NCI-H69 (cell line): ENCODE measurements at regions not wholly inside any gene's neighbourhood (a gene's known extent, or its start where the extent isn't known, plus 50 kb on each side); places are given as distances from the start of the nearest gene placed in this dataset.

Experiments
- DNase-seq: peaks from one replicate; lab custom pipeline; 2025; lab: John Stamatoyannopoulos, UW

DNA sequence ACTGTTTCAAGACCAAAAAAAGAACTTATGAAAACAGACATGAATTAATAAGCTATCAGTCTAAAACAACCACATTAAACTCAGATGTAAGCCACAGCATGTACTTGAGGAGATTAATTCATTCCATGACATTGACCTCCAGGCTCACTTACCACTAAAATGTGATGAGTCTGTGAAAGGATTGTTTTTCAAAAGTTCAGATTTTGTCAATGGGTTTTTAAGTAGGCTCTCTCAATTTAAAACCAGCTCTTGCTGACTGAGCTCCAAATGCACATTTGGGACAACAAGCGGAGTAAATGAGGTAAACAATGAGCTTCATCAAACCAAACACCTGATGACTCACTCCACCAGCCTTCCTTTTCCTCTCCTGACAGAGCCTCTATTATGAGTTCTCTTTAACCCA lies 197.0 kb downstream of the SIM1 start:
- peak; percentile 18 for DNase-seq

DNA sequence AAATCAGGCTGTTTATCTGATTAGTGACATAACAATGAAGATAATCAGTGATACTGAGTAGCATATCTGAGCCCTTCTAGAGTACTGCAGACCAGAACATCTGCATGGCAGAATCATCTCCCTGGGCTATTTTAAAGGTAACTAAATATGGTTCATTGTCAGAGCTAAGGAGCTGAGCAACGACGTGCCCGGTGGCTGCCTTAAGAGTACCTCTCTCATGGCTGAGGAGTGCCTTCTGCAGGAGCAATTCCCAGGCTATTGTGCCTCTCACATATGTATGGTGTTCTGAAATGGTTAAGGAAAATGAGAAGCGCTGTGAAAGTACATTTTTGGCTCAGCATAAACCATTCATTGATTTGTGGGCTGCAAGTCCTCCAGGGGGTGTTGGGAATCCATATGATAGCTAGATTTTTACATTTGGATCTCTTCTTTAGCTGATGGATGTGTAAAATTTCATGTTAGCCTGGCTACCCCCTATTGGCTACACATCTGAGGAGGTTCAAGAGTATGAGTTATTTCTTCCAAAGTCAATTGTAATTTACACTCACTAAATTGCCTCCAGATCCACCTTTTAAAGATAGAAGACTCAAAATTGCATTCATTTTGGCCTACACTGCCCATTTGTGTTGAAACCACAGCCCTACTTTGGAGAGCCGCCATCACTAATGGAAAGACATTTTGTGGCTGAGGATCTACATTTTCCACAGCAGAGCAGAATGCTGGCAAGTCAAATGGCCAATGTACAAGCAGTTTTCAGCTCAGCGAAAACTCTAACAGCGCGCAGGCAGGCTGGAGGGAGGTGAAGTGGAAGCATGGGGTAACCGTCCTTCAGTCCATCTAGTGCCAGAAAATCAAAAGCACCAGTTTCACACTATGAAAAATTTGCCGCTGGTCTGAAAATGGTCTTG lies 198.0 kb downstream of the SIM1 start:
- DNase-seq, result peak; percentile 27

DNA sequence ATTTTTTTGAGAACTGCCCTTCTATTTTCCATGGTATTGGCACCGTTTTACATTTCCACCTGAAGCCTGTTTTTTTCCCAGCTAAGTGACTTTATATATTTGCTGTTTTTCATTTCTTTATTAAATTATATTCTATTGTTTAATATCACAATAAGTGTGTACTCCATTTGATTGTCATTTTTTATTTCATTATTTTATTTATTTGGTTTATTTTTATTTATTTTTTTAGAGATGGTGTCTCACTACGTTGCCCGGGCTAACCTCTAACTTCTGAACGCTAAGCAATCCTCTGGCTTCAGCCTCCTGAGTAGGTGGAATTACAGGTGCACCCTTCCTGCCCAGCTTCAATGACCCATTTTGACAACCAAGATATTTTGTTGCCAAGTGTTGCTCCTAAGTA lies 202.6 kb downstream of the SIM1 start:
- no peak for DNase-seq

DNA sequence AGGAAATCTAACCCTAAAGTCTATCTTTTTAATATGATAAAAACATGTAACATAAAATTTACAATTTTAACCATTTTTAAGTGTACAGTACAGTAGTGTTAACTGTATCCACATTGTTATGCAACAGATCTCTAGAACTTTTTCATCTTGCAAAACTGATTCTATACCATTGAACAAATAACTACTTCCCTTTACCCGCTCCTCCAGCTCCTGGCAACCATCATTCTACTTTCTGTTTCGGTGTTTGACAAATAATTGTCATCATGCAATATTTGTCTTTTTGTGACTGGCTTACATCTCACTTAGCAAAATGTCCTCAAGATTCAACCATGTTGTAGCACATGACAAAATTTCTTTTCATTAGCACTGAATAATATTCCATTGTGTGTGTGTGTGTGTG lies 203.2 kb downstream of the SIM1 start:
- no peak for DNase-seq

DNA sequence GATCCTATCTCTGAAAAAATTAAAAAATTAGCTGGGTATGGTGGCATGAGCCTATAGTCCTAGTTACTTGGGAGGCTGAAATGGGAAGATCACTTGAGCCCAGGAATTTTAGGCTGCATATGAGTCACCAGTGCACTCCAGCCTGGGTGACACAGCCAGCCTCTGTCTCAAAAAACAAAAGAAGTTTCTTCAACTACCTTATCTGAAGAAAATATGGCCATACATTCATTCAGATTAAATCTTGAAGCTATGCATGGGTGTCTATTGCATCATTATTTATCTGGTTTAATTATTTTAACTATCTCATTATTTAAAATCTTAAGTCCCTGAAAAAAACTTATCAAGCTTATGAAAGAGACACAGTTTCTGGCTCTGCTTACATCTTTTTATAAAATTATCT lies 204.1 kb downstream of the SIM1 start:
- DNase-seq, result no peak

DNA sequence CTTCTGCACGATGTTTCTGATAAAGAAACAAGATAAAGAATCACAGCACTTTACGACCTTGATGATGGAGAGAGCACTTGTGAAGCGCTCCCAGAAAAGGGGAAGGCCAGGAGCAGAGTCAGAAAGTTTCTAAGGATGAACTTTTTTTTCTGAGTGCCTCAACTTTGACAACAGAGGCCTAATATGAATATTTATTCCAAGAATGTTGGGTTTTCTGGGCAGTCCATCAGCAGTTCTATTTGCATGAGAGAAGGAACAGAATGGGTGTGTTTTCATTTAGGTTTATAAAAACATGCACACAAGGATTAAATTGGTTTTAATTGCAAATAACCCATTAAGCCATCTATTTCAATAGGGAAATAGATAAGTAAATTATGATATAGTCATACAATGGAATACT lies 204.9 kb downstream of the SIM1 start:
- DNase-seq, result no peak

DNA sequence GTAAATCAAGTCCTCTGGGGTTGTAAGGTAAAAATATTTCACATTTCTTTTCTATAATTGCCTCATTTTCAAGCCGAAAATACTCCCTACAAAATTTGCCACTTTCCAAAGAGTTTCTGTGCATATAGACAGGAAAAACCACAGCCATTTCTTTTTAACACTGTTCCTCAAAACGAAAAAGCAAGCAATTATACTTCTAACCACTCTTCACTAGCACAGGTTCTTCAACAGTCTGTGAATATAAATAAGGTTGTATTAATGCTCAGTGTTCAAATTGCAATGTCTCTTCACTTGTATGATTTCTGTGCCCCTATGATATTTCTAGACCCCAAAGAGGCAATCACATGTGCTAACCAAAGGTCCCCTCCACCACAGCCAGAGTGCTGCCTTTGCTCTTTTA lies 206.0 kb downstream of the SIM1 start:
- DNase-seq, result no peak

DNA sequence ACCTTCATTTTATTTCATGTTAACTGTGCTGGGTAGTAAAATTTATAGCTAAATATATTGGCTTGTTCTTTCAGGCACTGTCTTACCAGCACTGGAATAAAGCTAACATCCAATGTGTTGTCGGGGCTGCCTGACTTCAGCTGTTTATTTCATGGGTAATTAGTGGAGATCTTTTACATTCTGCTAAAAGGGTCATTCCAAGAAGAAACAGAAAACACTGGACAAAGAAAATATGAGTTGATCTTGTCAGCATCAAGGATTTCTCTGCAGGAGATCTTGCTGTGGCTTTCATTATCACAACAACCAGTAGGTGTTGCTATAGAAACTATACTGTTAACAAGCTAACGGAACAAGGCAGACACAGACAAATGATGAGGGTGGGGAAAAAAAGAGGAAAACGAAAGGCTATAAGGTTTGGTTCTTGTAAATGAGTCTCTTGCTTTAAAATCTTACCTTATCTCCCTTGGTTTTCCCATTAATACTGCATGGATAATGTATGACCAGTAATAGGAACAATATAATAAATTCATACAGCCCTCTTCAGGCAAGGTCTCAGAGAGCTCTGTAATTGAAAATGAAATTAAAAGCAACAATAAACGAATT lies 206.8 kb downstream of the SIM1 start:
- DNase-seq, result peak; percentile 85

DNA sequence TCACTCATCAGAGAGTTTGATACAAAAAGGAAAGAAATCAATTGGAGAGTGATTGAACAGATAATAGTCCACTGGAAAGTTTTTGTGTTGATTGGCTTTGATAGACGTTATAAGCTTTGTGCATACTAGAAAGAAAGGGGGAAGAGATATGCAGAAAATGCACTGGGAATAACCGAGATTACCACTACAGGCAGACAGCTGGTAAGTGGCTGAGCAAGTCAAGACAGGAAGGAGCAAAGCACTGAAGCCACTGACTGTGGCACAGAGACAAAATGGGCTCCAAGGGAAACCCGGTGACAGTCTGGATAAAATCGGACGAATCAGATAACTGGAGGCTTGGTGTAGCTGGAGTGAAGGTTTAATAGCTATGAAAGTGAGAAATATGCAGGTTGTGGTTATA lies 209.0 kb downstream of the SIM1 start:
- DNase-seq, result no peak

DNA sequence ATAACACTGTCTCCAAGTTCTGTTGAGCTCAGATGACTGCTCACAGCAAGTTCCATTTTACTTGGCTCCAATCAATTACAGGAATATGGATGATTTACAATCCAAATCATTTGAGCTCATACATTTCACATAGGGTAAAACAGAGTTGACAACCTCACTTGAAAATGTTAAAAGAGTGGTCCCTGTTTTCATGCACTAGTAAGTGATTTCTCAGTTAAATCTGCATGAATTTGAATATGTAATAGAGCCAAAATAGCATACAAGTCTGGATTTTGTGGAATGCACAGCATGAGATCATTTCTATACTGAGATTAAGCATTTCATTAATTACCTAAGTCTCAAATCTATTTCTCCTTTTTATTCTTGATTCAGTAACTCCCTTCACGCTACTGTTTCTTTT lies 217.6 kb downstream of the SIM1 start:
- DNase-seq, result peak; percentile 31

DNA sequence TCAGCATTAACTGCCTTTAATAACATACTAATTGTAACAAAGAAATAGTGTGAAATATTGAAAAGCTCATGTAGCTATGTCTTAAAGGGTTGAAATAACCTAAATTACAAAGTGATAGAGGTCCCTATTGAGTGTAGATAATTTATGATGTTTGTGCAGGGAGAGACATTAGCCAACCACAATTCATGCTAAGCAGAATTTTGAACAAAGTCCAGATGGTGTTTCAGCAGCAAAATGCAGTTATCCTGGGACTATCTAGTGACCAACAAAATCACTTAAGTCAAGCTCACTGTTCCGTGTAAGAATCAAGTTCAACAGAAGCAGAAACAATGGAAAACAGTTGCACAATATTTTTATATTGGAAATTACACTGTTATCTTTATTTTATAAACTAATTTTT lies 218.5 kb downstream of the SIM1 start:
- peak; percentile 70 for DNase-seq

DNA sequence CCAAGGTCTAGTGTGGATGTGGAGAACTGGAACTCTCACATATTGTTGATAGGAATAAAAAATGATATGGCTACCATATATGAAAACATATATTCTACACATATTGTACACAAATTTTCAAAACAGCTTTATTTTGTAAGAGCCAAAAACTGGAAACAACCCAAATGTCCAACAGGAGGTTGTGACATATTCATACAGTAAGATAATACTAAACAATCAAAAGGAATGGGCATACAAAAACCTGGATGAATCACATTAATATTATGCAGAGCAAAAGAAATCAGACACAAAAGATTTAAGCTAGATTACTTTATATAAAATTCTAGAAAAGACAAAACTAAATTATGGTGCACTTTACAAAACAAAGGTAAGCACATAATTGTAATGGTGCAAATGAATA lies 223.9 kb downstream of the SIM1 start:
- DNase-seq, result no peak

DNA sequence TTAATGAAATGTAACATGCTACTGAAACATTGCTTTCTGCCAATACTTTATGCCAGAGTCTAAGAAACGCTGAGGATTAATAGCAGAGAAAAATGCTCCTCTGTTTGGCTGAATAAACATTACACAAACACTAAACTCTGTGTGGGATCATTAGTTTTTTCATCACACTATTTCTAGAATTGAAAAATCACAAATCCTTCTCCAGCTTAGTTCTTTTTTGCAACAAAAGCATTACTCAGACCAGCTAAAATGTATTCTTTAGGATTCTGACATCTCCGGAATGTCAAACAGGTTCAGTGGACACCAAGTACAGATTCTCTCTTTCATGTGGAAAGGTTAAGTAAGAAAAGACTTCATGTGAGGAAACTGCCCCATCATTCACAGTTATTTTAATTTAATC lies 226.9 kb downstream of the SIM1 start:
- no peak for DNase-seq

DNA sequence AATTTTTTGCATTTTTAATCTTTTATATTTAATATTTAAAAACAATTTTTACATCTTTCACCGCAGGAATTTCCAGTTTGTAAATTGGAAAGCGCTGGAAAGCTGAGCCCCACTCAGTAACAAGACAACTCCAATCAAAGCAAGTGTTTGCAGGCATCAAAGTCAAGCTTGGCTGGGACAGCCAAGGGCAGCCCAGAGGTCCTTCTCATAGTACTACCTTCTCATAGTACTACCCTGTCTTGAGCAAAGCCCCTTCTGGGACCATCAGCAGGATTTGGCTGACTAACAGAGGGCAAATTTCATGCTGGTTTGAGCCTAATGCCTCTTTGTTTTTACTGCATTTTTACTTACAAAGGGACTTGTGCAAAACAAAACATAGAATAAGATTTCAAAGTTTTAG lies 228.3 kb downstream of the SIM1 start:
- DNase-seq, result no peak

DNA sequence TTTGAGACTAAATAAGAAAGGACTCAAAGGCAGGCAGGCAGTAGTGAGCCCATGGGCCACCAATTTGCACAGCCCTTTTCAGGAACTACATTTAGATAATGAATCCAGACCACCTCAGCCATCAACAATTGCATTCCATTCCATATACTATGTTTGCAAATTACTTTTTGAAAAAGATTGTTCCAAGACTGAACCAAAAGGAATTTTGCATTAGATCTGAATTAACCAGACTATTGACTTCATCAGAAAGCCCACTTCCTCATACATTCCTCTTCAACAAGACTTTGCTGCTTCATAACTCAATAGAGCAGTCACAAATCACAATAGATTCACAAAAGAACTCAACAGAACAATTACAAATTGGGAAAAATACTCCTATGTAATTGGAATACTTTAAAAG lies 229.1 kb downstream of the SIM1 start:
- DNase-seq, result no peak

DNA sequence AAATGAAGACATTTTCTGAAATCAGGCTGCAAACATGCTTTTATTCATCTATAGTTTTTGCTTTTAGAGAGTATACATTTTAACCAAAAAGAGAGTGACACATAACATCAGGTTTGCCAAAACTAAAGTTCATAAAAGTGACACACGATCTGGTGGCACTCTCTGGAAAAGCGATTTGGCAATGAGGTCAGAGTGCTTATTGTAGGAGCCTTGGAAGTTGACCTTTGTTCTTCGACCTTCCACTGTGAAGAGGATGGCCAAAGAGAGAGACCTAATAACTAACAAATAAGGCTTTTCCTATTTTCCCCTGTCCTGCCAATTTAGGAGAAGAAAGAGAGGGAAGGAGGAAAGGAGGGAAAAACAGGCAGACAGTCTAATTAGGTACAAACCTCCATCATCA lies 230.1 kb downstream of the SIM1 start:
- no peak for DNase-seq

DNA sequence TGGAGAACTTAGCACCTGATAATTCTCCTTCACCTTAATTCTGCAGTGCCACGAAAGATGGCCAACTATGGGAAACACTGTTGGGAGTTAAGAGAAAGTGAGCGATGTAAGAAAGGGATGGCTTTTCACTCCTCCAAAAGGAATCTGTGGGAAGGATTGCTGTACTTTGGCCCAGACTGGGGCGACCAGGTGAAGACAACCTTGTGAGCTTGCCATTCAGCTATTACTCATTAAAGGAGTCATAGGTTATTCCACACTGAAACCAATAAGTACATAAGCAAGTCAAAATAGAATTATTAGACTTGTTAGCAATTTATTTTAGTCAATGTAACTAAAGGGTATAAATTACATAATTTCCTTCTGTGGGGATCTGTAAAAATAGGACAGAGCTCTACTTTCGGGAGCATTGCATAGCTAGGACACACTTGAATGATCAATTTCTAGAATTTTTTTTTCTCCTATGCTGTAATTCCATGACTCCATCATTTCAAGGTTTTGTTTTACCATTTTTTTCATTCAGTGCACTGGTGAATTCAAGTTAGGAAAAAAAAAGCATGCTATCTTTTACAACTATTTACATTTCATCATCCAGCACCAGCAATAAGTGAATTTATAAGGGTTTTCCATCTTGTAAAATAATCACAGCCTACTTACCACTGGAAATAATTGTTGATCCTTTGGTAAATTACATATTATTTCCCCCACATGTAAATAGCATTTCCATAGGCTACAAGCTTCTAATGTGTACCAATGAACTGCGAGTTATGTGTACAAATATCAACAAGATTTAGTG lies 231.7 kb downstream of the SIM1 start:
- DNase-seq, result no peak

DNA sequence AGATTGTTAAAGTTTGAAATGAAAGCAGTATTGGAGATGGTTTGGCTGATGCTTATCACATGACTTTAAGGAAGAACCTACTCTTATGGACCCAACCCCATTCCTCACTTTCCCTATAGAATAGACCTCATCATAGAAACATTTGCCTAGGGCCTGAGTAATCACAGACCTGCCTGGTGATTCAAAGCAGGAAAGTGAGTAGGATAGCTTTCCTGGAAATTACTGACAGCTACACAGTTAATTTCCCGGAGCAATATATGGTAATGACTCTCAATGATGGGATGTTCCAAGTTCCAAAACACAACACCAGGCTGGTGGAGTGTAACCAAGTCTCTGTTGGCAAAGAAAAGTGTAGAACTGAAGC lies 233.8 kb downstream of the SIM1 start:
- no peak for DNase-seq

DNA sequence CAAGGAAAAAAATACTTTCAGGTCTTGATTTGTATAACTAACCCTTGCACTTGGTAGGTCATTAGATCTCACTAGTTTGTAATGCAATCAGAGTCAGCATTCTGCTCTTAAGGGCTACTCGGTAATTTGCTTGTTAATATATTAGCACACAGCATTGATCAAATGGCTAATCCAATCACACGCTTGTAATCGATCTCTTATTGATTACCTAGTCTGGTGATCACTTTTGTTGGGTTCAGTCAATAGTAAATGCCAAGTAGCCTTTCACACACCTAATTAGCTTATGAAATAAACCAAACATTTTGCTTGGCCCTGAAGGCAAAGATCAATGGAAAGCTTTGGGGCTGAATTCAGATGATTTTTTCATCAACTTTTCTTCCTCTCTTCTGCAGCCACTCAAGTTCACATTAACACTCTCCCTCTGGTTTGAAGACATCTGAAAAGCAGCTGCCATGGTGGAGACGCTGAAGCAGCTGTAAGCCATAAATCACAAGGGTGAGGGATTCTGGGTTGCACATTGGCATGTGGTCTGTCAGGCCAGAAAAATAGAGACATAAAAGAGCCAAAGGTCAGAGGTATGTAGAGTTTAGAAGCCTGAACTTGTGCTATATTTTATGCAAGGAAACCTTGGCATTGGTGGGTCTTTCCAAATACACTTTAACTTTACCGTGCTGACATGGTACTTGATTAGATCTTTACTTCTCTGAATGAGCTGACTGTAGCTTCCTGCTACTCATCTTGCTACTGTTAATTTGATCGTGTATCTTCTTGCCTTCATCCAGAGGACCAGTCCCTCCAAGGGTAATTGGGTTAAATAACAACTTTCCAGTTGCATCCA lies 234.4 kb downstream of the SIM1 start:
- no peak for DNase-seq

DNA sequence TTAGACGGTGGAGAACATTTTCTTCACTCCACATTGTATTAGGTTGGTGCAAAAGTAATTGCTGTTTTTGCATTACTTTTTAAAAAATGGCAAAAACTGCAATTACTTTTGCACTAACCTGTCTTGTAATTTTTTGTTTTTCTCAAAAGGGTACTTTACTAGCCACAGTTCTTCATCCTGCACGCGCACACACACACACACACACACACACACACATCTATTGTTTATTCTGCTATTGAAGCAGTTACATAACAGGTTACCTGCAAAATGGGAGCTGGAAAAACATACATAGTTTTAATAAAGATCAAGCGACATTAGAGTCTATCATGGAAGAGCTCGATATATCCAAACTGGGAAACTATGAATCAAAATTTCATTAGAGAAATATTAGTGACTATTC lies 235.2 kb downstream of the SIM1 start:
- DNase-seq, result no peak

DNA sequence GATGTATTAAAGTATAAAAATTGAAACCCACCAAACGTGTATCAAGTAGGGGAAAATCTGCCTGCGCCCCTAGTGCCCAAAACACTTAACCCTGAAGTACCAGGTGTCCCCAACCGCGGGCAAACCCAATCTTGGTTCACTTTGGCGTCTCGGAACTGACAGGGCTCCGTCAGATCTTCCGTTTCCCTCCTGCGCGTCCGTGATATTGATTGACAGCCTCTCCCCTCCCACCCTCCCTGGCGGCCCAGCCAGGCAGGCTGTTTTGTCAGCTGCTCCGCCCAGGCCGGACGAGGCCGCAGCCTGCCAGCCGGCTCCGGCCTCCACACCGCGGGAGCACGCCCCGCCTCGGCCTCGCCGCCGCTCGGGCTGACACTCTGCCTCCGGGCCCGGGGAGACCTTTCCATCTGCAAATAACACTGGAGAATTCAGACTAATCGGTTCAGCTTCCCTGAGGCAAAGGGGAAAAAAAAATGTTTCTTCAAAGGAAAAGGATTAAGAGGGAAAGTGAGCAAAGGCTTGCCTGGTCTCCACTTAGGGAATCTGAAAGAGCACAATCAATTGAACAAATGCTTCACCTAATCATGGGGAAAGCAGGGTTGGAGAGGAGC lies 234.9 kb upstream of the MCHR2 start:
- no peak for DNase-seq

DNA sequence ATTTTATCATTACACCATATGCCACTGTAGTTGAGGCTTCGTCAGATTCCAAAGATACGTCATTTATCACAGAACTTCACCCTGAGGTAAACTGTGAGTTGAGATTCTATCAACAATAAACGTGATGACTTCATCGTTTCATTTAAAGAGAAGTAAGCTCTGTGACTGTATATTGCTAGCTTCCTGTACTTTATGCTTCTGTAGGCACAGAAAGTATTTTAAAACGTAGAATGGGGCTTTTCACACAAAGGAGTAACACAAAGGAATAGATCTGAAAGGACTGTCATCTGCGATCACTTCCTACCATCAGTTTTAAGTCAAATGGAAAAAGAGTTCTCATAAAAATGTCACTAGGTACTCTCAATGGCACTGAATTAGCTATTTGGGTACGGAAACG lies 234.4 kb upstream of the MCHR2 start:
- DNase-seq, result no peak
